NT2/D1 (cell line): ENCODE measurements at regions not wholly inside any gene's neighbourhood (a gene's known extent, or its start where the extent isn't known, plus 50 kb on each side); places are given as distances from the start of the nearest gene placed in this dataset.

Experiments used
- SUZ12 ChIP-seq: IDR thresholded peaks from 2 replicates; pipeline ENCODE4 v1.6.1; 2011; ENCODE audit not compliant: insufficient read length, insufficient read depth; ENCODE audit errors: extremely low read depth
- YY1 ChIP-seq: IDR thresholded peaks from 2 replicates; pipeline ENCODE4 v1.6.1; 2011; ENCODE audit not compliant: insufficient read length, insufficient read depth
- ZNF274 ChIP-seq: IDR thresholded peaks from 2 replicates; pipeline ENCODE4 v1.6.1; 2011; ENCODE audit warnings: mild to moderate bottlenecking, low read depth, low read length

GRCh38 chr2:65708086-65708485 lies 275.7 kb upstream of the SPRED2 start:
- TF ChIP-seq ZNF274: no peak
- TF ChIP-seq SUZ12: no peak
- no peak for TF ChIP-seq YY1
